Transverse colon (tissue), 4 donors: ENCODE measurements at regions not wholly inside any gene's neighbourhood (a gene's known extent, or its start where the extent isn't known, plus 50 kb on each side); places are given as distances from the start of the nearest gene placed in this dataset.

ENCODE experiments used
- EP300 ChIP-seq: sonication (generic); formaldehyde crosslinking; IDR thresholded peaks from one replicate; pipeline ENCODE4 v1.6.1; 2017; ENCODE audit warnings: antibody characterized with exemption, low read depth
- POLR2A ChIP-seq: fragments of 450-650 bp; IDR thresholded peaks from one replicate; pipeline ENCODE4 v1.6.1; 2016; ENCODE audit warnings: antibody characterized with exemption, mild to moderate bottlenecking, moderate library complexity
- POLR2AphosphoS5 ChIP-seq, 3 donors: sonication (generic); formaldehyde crosslinking; IDR thresholded peaks; one replicate each; pipeline ENCODE4 v1.6.1; 2016; ENCODE audit warnings: antibody characterized with exemption in 3 of 3
- TF ChIP-seq, protein P1 (sequence below), 5 experiments: fragments of 200-600 bp in 3 of 5; fragments of 450-650 bp in 2 of 5; sonication (generic) in 3 of 5; IDR thresholded peaks; 1 replicate in 2 of 5; 2 replicates in 3 of 5; pipeline ENCODE4 v1.5.1; 2016 to 2017; ENCODE audit warnings: antibody characterized with exemption in 5 of 5, inconsistent platforms in 3 of 5, mild to moderate bottlenecking in 2 of 5, moderate library complexity in 1 of 5

DNA sequence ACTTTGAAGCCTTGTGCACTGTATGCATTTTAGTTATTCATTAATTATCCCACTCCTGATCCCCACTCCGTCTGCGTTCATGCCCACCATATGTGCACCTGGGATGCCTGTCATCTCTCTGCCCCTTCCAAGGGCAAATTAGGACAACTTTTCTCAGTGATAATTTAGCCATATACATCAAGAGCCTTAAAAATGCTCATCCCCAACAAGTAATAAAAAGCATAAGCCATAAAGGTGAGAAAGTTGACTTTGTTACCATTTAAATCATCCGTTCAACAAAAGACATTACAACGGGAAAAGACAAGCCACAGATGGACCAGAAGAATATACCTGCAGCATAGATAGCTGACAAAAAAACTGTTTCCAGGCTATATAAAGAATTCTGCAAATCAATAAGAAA lies 131.4 kb upstream of the LINGO1 start:
- TF ChIP-seq, protein P1, sequence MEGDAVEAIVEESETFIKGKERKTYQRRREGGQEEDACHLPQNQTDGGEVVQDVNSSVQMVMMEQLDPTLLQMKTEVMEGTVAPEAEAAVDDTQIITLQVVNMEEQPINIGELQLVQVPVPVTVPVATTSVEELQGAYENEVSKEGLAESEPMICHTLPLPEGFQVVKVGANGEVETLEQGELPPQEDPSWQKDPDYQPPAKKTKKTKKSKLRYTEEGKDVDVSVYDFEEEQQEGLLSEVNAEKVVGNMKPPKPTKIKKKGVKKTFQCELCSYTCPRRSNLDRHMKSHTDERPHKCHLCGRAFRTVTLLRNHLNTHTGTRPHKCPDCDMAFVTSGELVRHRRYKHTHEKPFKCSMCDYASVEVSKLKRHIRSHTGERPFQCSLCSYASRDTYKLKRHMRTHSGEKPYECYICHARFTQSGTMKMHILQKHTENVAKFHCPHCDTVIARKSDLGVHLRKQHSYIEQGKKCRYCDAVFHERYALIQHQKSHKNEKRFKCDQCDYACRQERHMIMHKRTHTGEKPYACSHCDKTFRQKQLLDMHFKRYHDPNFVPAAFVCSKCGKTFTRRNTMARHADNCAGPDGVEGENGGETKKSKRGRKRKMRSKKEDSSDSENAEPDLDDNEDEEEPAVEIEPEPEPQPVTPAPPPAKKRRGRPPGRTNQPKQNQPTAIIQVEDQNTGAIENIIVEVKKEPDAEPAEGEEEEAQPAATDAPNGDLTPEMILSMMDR (IDR thresholded peaks at IDR 0.05) = no peak
- TF ChIP-seq POLR2A = no peak
- no peak for TF ChIP-seq EP300
- no peak for TF ChIP-seq POLR2AphosphoS5 (IDR thresholded peaks at IDR 0.05)
